ENCODE measurements at regions not wholly inside any gene's neighbourhood (a gene's known extent, or its start where the extent isn't known, plus 50 kb on each side); places are given as distances from the start of the nearest gene placed in this dataset.

DNA sequence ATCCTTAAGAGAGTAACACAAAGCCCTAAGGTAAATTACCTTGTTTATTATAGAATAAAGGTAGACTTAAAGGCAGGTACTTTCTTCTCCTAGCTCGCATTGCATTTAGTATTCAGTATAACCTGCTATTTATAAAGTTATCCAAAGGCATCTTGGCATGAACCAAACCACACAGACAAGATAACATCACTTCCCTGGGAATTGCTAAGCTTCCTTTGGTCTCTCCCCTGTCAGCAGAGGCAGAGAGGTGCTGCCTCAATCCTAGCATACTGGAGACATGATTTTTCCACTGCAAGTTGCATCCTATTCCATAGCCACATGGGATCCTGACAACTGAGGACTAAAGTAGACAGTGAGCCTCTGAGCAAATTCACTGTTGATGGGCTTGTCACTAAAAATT is 101.7 kb upstream of the IL6 start:
- no peak for DNase-seq
- TF ChIP-seq POLR2A (IDR thresholded peaks at IDR 0.05; ENCODE audit: low read length): no peak
- no peak for TF ChIP-seq GATA1 (IDR thresholded peaks at IDR 0.05; ENCODE audit: low read depth, low read length)

DNA sequence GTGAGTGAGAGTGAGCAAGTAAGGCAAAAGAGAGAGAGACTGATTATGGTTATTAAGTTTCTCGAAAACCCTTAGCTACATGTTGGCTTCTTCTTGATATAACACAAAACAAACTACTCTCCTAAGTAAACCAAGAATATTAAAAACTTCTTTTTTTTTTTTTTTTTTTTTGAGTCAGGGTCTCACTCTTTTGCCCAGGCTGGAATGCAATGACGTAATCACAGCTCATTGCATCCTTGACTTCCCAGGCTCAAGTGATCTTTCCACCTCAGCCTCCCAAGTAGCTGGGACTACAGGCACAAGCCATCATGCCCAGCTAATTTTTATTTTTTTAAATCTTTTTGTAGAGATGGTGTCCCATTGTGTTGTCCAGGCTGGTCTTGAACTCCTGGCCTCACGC is 102.2 kb upstream of the IL6 start:
- DNase-seq: no peak
- TF ChIP-seq GATA1 (IDR thresholded peaks at IDR 0.05; ENCODE audit: low read depth, low read length) (no peak), POLR2A (IDR thresholded peaks at IDR 0.05; ENCODE audit: low read length) (no peak)

DNA sequence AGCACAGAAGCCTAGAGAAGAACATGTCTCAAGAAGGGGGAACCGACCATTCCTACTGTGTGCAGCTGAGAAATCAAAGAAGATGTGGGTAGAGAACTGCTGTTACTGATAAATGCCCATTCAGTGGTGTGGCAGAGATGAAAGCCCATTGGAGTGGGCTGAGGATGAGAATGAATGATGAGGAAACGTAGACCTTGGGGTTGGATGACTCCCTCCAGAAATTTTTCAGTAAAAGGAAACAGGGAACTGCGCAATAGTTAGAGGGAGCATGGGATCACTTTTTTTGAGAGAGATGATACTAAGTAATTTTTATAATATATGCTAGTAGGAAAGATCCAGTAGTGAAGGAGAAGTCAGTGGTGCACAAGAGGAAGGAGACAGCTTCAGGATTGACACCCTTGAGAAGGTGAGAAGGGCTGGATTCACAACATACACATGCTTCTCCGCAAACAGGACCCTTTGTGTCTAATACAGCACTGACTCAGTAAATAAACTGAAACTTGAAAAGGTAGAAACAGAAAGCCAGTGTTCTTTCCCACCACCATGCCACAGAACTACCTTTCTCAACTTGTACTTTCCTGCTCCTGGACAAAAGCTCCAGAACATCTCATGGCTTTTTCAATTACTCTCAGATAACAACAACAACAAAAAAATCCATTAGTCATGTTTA is 104.7 kb upstream of the IL6 start:
- TF ChIP-seq GATA1 (IDR thresholded peaks at IDR 0.05; ENCODE audit: low read depth, low read length) (no peak), POLR2A (IDR thresholded peaks at IDR 0.05; ENCODE audit: low read length) (no peak)
- no peak for DNase-seq

DNA sequence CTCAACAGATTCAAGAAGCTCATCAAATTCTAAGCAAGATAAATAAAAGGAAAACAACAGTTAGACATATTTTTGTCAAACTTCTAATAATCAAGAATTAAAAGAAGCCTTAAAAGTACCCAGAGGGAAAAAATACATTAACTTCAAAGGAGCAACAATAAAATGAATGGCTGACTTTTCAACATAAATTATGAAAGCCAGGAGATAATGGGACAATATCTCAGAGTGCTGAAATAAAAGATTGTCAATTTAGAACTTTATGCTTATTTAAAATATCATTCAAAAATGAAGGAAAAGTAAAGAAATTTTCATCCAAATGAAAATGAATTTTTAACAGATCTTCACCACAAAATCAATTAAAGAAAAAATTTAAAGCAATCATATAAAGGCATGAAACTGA is 108.5 kb upstream of the IL6 start:
- no peak for DNase-seq
- TF ChIP-seq GATA1 (IDR thresholded peaks at IDR 0.05; ENCODE audit: low read depth, low read length) (no peak), POLR2A (IDR thresholded peaks at IDR 0.05; ENCODE audit: low read length) (no peak)

DNA sequence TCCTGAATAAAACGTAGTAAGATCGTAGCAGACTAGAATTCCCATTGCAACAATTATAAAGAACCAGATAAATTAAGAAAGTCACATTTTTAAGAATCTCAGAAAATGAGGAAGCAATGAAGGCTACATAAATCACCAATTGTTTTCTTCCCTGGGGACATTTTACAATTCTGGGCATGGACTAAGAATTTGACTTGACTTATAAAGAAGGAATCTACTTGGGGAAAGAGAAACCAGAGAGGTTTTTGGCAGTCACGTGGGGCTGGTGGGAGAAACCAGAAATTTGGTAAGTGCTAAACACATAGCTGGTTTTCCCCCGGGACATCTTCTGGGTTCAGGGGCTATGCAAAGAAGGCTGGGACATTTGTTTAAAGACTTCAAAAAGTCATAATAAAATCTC is 109.8 kb upstream of the IL6 start:
- no peak for DNase-seq
- TF ChIP-seq GATA1 (IDR thresholded peaks at IDR 0.05; ENCODE audit: low read depth, low read length): no peak
- no peak for TF ChIP-seq POLR2A (IDR thresholded peaks at IDR 0.05; ENCODE audit: low read length)

DNA sequence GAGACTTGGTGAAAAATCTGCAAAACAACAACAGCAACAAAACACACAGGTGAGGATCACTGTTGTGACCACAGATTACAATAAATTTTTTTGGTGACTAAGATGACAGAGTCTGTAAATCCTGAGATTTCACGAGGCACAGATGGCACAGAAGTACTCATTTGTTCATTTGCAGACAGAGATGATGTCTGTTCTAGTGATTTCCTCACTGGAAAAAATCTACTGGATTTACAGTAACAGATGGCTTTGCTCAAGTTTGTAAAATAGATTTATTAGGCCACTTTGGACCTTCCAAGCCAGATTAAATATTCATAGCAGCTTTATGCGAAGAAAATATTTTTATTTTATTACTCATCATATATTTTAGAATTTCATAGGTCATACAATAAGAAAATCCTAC is 113.5 kb upstream of the IL6 start:
- TF ChIP-seq POLR2A (IDR thresholded peaks at IDR 0.05; ENCODE audit: low read length) (no peak), GATA1 (IDR thresholded peaks at IDR 0.05; ENCODE audit: low read depth, low read length) (no peak)
- DNase-seq: no peak

DNA sequence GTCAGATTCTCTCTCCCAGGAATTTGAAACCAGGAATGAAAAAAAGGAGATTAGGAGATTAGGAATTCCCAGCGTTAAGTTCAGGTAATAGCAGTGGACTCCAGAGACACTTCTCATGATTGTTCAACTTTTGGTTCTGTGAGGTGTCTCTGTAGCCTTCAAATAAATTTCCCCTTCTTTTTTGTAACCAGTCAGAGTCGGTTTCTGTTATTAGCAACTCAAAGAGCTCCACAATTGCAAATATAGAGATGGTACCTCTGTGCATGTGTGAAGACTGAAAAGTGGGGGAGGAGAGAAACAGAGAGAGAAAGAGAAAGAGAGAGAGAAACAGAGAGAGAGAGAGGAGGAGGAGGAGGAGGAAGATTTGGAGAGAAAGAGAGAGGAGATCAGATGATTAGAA is 112.8 kb upstream of the STEAP1B start:
- DNase-seq: no peak
- TF ChIP-seq GATA1 (IDR thresholded peaks at IDR 0.05; ENCODE audit: low read depth, low read length) (no peak), POLR2A (IDR thresholded peaks at IDR 0.05; ENCODE audit: low read length) (no peak)

DNA sequence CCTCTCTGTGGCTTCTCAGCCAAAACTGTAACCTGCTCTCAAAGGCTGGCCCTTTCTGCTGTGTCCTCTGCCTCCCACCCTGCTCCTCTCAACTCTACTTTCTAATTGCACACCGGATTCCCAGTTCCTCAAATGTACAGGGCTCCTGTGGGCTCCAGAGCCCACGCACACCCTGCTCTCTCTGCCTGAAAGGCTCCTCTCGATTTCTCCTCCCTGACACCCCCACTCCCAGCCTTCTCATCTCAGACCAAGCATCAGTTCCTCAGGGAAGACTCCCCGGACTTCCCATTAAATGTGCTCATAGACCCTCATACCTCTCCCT is 111.7 kb upstream of the STEAP1B start:
- no peak for DNase-seq
- no peak for TF ChIP-seq GATA1 (IDR thresholded peaks at IDR 0.05; ENCODE audit: low read depth, low read length)
- no peak for TF ChIP-seq POLR2A (IDR thresholded peaks at IDR 0.05; ENCODE audit: low read length)

DNA sequence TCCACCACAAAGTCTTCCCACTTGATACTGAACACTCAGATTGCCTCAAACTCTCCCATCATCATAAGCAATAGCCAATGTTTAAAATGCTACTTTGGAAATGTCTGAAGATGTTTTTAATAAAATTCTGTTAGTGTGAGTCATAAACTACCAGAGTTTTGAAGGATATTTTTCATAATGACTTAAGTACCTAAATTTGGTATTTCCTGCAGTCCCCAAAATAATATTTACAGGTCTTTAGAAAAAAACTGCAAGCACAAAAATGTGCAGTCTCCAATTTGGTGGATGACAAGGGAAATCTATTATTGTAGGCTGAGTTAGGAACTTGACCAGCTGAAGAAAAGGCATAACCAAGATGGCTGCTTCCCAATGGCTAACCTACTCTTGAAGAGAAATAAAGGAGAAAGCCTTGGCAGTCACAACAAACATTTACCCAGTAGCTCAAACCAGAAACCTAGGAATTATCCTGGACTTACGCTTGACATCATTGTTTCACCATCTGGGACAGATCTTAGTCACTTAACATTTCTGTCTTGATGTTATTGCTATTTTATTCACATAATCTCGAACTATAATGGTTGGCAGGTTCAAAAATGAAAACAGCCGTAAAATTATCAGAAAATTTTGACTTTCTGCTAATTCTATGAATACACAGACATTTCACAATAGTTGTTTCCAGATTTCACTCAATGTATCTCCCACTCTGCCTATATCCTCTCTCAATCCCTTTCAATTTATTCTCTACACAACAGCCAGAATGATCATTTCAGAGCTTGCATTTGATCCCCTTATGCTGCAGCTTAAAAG is 111.2 kb upstream of the STEAP1B start:
- no peak for DNase-seq
- no peak for TF ChIP-seq POLR2A (IDR thresholded peaks at IDR 0.05; ENCODE audit: low read length)
- no peak for TF ChIP-seq GATA1 (IDR thresholded peaks at IDR 0.05; ENCODE audit: low read depth, low read length)

DNA sequence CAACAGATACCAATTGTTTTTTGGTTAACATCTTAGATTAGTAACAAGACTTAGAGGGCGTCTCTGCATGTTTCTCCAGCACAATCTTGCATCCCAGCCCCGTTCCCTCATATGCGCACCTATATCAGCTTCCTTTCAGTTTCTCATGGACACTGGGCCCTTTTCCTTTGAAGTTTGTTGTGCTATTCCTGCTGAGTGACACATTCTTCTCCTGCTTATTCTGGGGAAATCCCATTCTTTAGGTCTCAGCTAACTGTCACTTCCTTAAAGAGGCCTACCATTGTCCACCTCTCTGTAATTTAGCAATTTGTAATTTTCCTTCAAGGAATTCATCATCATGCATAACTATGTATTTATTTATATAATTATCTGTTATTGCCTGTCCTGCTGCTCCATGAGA is 110.3 kb upstream of the STEAP1B start:
- DNase-seq: no peak
- TF ChIP-seq POLR2A (IDR thresholded peaks at IDR 0.05; ENCODE audit: low read length) (no peak), GATA1 (IDR thresholded peaks at IDR 0.05; ENCODE audit: low read depth, low read length) (no peak)

DNA sequence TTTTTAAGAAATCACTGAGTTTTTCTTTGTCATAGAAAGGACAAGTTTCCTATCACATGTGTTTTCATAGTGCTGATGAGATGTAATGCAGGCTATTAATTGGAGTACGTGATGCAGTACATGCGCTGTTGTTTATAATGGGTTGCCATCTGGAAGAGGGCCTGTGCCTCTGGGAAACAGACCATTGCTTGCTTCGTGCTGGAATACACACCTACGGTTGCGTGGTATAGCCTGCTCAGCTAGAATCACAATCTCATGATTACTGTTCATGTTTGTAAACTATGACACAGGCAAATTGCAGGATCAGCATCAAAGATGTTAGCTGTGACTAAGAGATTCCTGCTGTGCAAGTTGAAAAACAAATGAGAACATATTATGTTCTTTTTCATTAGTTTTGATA is 107.2 kb upstream of the STEAP1B start:
- no peak for TF ChIP-seq POLR2A (IDR thresholded peaks at IDR 0.05; ENCODE audit: low read length)
- no peak for TF ChIP-seq GATA1 (IDR thresholded peaks at IDR 0.05; ENCODE audit: low read depth, low read length)
- no peak for DNase-seq

DNA sequence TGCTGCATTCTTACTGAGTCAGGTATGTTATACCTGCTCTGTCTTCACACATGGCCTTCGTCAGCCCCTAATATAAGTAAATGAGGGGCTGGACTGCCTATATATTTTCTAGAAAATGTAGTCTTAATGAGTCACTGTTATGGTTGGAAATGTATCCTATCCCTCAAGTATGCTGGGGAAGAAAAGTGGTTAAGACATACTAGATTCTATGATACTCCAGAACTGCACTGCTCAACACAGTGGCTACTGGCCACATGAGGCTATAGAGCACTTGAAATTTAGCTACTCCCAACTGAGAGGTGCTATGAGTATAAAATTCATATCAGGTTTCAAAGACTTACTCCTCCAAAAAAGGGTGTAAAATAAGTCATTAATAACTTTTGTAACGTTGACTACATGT is 104.3 kb upstream of the STEAP1B start:
- DNase-seq: no peak
- TF ChIP-seq POLR2A (IDR thresholded peaks at IDR 0.05; ENCODE audit: low read length) (no peak), GATA1 (IDR thresholded peaks at IDR 0.05; ENCODE audit: low read depth, low read length) (no peak)

DNA sequence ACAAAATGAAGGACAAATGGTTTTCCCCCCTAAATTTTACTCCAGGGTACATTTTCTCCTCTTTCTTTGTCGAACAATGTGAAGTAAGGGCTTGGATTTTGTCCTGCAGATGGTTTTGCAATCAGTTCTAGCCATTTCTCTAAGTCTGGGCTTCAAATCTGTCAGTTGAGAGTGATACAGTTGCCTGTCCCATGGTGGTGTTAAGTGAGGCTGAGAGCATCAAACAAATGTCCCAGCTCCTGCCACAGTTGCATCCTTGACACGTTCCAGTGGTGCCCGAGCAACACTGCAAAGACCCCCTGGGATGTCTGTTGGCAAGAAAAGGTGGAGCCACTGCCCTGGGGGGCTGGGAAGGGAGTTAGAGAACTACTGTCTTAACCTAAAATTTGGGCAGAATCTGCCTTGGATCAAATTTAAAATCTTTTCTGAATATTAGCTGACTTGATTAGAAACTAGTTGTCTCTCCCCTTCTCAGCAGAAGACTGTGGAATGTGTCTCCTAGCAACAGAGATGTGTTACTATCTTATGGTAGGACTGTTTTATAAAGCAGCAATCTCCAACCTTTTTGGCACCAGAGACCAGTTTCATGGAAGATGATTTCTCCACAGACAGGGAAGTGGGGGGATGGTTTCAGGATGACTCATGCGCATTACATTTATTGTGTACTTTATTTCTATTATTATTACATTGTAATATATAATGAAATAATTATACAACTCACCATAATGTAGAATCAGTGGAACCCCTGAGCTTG is 102.0 kb upstream of the STEAP1B start:
- no peak for DNase-seq
- no peak for TF ChIP-seq GATA1 (IDR thresholded peaks at IDR 0.05; ENCODE audit: low read depth, low read length)
- TF ChIP-seq POLR2A (IDR thresholded peaks at IDR 0.05; ENCODE audit: low read length): no peak

DNA sequence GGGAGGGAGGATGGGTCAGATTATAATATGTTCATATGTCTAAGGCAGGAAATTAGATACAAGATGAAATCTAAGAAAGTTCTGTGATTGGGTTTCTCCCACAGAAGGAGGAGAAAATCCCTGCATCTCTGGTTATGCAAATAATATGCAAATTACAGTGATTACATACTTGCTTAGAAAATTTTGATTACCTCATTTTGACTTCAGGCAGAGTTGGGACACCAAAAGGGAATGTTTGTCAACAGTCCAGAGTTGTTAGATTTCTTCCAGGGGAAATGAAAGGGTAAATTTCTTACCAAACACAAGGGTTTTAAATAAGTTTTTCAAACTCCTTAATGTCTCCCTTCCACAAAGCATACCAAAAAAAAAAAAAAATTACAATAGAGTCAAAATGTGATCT is 101.4 kb upstream of the STEAP1B start:
- no peak for DNase-seq
- no peak for TF ChIP-seq POLR2A (IDR thresholded peaks at IDR 0.05; ENCODE audit: low read length)
- no peak for TF ChIP-seq GATA1 (IDR thresholded peaks at IDR 0.05; ENCODE audit: low read depth, low read length)
